ENCODE measurements at regions not wholly inside any gene's neighbourhood (a gene's known extent, or its start where the extent isn't known, plus 50 kb on each side); places are given as distances from the start of the nearest gene placed in this dataset.

GRCh38 chr1:104855550-104855949, 1105.9 kb downstream of the AMY1C start:
- intact Hi-C loops (cut with DNase I; ENCODE audit: low total_unique reads): no loop called here
- Histone ChIP-seq H3K4me3 (no peak overlapping the region), H3K4me1 (no peaks in the 10 kb centered on the region), H3K36me3 (no peaks in the 10 kb centered on the region), H3K9me3 (peaks cover 0 to 5% (median 0%) of the 10 kb centered on the region in 3 donors), H3K27me3 (no peaks in the 10 kb centered on the region), H3K27ac (no peak overlapping the region)
- in situ Hi-C loops (cut with MboI; ENCODE audit: low sequenced_read_pairs in 4 of 4): no loop called here
- TF ChIP-seq, protein P1, sequence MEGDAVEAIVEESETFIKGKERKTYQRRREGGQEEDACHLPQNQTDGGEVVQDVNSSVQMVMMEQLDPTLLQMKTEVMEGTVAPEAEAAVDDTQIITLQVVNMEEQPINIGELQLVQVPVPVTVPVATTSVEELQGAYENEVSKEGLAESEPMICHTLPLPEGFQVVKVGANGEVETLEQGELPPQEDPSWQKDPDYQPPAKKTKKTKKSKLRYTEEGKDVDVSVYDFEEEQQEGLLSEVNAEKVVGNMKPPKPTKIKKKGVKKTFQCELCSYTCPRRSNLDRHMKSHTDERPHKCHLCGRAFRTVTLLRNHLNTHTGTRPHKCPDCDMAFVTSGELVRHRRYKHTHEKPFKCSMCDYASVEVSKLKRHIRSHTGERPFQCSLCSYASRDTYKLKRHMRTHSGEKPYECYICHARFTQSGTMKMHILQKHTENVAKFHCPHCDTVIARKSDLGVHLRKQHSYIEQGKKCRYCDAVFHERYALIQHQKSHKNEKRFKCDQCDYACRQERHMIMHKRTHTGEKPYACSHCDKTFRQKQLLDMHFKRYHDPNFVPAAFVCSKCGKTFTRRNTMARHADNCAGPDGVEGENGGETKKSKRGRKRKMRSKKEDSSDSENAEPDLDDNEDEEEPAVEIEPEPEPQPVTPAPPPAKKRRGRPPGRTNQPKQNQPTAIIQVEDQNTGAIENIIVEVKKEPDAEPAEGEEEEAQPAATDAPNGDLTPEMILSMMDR (IDR thresholded peaks at IDR 0.05 in 4 of 5, conservative IDR thresholded peaks at IDR 0.05 in 1 of 5): no peak
- no peak for TF ChIP-seq POLR2A (IDR thresholded peaks at IDR 0.05)
- DNase-seq (no peak), ATAC-seq (no peak)

DNA sequence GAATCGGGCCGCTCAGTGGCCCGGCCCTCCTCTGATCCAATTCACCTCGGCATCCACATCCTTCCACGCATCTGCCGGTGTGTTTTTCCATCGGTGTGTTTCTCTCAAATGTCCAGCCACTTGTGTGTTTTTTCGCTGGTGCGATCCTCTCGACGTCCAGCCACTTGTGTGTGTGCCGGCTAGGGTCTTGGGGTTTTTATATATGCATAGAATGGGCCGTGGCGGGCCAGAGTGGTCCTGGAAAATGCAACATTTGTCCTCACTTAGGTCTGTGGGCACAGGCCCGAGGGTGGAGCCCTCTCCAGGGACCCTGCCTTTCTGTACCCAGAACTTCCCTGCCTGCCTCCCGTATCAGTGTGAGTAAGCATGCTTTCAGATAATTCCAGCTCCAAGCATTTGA, 1106.4 kb downstream of the AMY1C start:
- Histone ChIP-seq H3K4me3 (no peak overlapping the region), H3K4me1 (no peaks in the 10 kb centered on the region), H3K27me3 (no peaks in the 10 kb centered on the region), H3K9me3 (peaks cover 0 to 5% (median 0%) of the 10 kb centered on the region in 3 donors), H3K36me3 (no peaks in the 10 kb centered on the region), H3K27ac (no peak overlapping the region)
- intact Hi-C loops (cut with DNase I; ENCODE audit: low total_unique reads) (no loop called here), in situ Hi-C loops (cut with MboI; ENCODE audit: low sequenced_read_pairs in 4 of 4) (no loop called here)
- no peak for ATAC-seq
- no peak for DNase-seq
- no peak for TF ChIP-seq POLR2A (IDR thresholded peaks at IDR 0.05)
- TF ChIP-seq, protein P1 (IDR thresholded peaks at IDR 0.05 in 4 of 5, conservative IDR thresholded peaks at IDR 0.05 in 1 of 5): no peak

DNA sequence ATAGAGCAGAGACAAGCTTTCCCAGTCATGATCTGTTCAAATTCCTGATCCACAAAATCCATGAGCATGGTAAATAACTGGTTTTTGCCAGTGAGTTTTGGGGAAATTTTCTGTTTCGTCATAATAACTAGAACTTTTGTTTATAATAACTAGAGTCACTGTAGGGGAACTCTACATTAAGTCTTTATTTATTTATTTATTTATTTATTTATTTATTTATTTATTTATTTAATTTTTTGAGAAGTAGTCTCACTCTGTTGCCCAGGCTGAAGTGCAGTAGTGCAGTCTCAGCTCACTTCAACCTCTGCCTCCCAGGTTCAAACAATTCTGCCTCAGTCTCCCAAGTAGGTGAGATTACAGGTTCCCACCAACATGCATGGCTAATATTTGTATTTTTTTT, 1106.8 kb downstream of the AMY1C start:
- TF ChIP-seq, protein P1 (IDR thresholded peaks at IDR 0.05 in 4 of 5, conservative IDR thresholded peaks at IDR 0.05 in 1 of 5): no peak
- TF ChIP-seq POLR2A (IDR thresholded peaks at IDR 0.05): no peak
- no peak overlapping the region for H3K4me3 ChIP-seq
- peaks cover 0 to 5% (median 0%) of the 10 kb centered on the region in 3 donors for H3K9me3 ChIP-seq
- no peaks in the 10 kb centered on the region for H3K27me3 ChIP-seq
- H3K27ac ChIP-seq: no peak overlapping the region
- H3K36me3 ChIP-seq: no peaks in the 10 kb centered on the region
- no peaks in the 10 kb centered on the region for H3K4me1 ChIP-seq
- intact Hi-C loops (cut with DNase I; ENCODE audit: low total_unique reads): no loop called here
- in situ Hi-C loops (cut with MboI; ENCODE audit: low sequenced_read_pairs in 4 of 4): no loop called here
- ATAC-seq (no peak), DNase-seq (no peak)

GRCh38 chr1:104868794-104869193, 1119.1 kb downstream of the AMY1C start:
- no peaks in the 10 kb centered on the region for H3K4me1 ChIP-seq
- DNase-seq (no peak), ATAC-seq (no peak)
- no peaks in the 10 kb centered on the region for H3K27me3 ChIP-seq
- H3K27ac ChIP-seq: no peak overlapping the region
- H3K4me3 ChIP-seq: no peak overlapping the region
- H3K36me3 ChIP-seq: no peaks in the 10 kb centered on the region
- no peaks in the 10 kb centered on the region for H3K9me3 ChIP-seq
- TF ChIP-seq, protein P1 (IDR thresholded peaks at IDR 0.05 in 4 of 5, conservative IDR thresholded peaks at IDR 0.05 in 1 of 5): no peak
- no peak for TF ChIP-seq POLR2A (IDR thresholded peaks at IDR 0.05)
- in situ Hi-C loops (cut with MboI; ENCODE audit: low sequenced_read_pairs in 4 of 4) (no loop called here), intact Hi-C loops (cut with DNase I; ENCODE audit: low total_unique reads) (no loop called here)

DNA sequence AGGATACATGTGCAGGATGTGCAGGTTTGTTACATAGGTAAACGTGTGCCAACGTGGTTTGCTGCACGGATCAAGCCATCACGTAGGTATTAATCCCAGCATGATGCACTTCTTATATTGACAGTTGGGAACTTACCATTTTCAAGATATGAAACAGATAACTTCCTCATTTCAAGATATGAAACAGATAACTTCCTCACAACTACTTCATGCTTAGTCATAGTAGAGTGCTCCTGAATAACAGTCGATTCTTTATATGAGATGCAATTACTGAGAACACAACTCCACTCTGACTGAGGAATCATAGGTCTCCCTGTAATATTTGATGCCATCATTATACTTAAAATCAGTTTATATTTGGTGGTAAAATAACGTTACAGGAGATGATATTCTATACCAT, 1124.3 kb downstream of the AMY1C start:
- TF ChIP-seq, protein P1 (IDR thresholded peaks at IDR 0.05 in 4 of 5, conservative IDR thresholded peaks at IDR 0.05 in 1 of 5): no peak
- no peak for TF ChIP-seq POLR2A (IDR thresholded peaks at IDR 0.05)
- Histone ChIP-seq H3K4me3 (no peak overlapping the region), H3K36me3 (no peaks in the 10 kb centered on the region), H3K9me3 (no peaks in the 10 kb centered on the region), H3K4me1 (no peaks in the 10 kb centered on the region), H3K27me3 (no peaks in the 10 kb centered on the region), H3K27ac (no peak overlapping the region)
- in situ Hi-C loops (cut with MboI; ENCODE audit: low sequenced_read_pairs in 4 of 4) (no loop called here), intact Hi-C loops (cut with DNase I; ENCODE audit: low total_unique reads) (no loop called here)
- DNase-seq (no peak), ATAC-seq (no peak)
